HG02970 (cell line): ENCODE measurements at regions not wholly inside any gene's neighbourhood (a gene's known extent, or its start where the extent isn't known, plus 50 kb on each side); places are given as distances from the start of the nearest gene placed in this dataset.

Source experiments
- ATAC-seq: cut with Tn5 transposase; IDR thresholded peaks from one replicate; pipeline ENCODE4 v1.9.1; 2021; ENCODE audit warnings: mild to moderate bottlenecking, moderate library complexity, moderate number of reproducible peaks; ENCODE audit not compliant: unreplicated experiment, low FRiP score

DNA sequence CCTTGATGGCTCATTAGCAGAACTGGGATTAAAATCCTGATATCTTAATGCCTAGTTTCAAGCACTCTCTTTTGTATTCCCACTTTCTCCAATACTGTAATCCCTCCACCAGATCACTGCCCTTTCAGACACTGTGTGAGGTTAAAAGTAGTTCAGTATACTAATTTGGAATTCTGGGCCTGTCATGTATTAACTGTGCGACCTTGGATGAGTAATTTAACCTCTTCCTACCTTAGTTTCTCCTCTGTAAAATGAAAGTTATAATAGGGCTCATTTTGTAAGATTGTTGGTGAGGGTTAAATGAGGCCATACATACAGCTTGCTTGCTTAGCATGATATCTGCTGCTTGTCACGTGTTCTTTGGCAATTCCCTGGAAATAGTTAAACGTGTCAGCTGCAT, 207.3 kb upstream of the HS3ST1 start:
- no peak for ATAC-seq

GRCh38 chr4:11635342-11635741, 206.6 kb upstream of the HS3ST1 start:
- no peak for ATAC-seq

DNA sequence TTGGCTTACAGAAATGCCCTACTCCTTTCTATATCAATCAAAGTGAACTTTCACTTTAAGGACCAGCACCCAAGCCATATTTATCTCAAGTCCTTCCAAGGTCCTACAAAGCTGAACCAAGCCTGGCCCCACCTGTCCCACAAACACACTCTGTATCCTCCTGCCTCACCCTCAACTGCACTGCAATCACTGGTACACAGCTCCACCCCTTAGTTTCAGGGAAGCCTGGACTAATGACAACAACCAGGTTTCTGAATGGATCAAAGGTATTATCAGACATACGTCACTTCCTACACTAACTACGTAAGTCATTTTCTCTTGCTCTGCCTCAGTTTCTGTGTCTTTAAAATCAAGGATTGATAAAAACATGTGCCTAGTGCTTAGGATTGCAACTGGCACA, 205.6 kb upstream of the HS3ST1 start:
- ATAC-seq = no peak

- no peak for ATAC-seq
These were observed 204.7 kb upstream of the HS3ST1 start for GRCh38 chr4:11633430-11633829.

- ATAC-seq = no peak
These were observed 203.8 kb upstream of the HS3ST1 start for GRCh38 chr4:11632483-11632882.

- ATAC-seq = no peak
These were observed 203.3 kb upstream of the HS3ST1 start for GRCh38 chr4:11632025-11632424.

DNA sequence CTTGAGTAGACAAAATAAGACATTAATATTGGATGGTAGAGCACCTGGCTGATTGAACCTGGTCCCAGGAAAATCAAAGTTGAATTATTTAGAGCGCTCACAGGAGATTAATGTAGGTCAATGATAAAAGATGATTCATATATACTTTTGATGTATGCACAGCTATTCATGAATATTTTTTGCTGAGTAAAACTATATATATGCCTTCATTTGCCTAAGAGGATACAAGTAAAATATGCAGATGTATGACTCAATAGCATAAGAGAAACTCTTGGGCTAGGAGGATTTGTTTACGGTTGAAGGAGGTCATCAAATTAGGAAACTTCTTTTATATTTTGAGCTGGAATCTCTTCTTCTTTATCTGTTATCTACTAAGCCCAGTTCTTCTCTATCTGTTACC, 202.7 kb upstream of the HS3ST1 start:
- no peak for ATAC-seq

DNA sequence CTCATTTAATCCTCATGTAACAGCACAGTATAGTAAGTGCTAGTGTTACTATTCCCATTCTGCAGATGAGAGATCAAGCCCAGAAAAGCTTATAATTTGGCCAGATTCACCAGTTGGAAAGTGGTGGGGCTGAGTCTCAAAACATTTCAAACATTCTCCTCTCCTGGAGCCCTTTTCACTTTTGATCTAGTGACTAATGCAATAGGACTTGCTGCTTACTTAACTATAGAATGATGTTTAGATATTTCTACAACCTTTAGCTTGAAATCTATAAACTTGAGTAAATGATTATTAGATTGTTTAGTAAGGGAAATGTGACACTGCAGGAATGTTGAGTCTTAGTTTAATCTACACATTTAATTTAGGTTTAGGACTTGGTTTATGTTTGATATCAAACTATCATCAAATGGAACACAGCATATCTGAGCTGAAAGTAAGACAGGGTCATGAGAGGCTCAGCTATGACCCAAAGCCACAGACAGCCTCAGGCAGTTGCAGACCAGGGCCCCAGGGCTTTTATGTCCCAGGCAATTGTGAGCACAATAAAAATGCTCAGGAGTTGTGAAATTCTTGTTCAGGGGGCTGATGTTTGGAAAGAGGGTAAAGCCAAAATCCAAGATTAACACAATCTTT, 199.5 kb upstream of the HS3ST1 start:
- no peak for ATAC-seq

GRCh38 chr4:11626066-11626465, 197.4 kb upstream of the HS3ST1 start:
- ATAC-seq = no peak

DNA sequence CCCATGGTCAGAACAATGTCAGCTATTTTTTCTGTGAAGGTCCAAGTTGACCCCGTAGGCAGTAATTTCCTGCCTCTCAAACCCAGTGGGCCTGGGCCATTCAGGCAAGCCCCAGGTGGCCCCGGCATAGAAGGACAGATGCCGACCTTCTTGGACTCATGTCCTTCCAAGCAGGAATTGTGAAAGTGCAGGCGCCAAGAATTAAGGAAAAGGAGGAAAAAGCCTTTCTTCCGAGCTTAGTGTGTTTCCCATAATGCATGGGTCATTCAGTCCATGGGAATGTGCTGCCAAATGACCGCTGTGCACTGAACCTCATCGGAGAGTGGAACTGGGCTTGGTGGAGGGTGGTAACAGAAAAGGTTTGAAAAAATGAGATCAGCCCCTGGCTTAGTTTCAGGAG, 196.5 kb upstream of the HS3ST1 start:
- no peak for ATAC-seq

DNA sequence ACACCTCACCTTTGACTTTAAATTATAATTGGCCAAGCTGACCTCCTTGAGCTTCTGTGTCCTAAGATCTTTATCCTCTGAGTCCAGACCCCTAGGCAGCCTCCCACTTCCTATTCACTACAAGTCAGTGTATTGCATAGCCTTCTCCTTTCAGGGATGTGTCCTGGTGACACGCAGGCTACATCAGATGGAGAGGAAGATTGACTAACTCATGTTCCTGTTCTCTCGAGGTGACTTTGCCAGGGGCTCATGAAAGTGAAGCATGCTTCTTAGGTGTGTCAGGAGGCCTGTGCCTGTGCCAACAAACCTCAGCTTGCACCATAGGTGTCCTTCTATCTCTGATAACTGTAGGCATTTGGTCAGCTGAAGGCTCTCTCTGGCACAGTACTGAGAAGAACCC, 195.7 kb upstream of the HS3ST1 start:
- no peak for ATAC-seq

- ATAC-seq = no peak
These were observed 195.0 kb upstream of the HS3ST1 start for GRCh38 chr4:11623726-11624037.

GRCh38 chr4:11622961-11623725, 194.4 kb upstream of the HS3ST1 start:
- ATAC-seq = no peak

GRCh38 chr4:11620861-11621260, 192.2 kb upstream of the HS3ST1 start:
- no peak for ATAC-seq

DNA sequence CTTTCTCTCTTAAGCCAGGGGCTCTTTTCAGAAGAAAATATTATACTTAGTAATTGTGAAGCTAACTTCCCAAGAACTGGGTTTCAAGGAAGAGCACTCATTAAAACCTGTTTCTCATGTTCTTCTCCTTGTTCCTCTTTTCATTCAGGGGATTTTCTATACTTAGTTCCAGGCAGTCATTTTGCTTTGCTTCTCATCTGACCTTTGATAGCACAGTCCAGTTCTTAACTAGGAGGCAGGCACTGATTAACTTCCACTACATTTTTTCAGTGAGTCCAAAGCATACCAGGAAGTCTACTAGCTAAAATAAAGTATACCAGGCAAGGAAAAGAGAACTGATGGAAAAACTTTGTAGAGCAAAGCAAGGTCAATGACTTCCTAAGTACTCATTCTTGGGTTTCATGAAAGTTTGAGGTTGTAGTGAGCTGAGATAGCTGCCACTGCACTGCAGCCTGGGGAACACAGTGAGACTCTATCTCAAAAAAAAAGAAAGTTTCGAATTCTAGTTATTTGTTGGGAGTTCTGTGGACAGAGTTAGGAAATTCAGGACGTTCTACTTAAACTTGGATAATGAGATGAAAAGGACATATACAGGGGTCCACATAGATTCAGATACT, 190.1 kb upstream of the HS3ST1 start:
- no peak for ATAC-seq

- ATAC-seq = no peak
These were observed 188.2 kb upstream of the HS3ST1 start for GRCh38 chr4:11616856-11617255.

GRCh38 chr4:11615601-11616000, 186.9 kb upstream of the HS3ST1 start:
- no peak for ATAC-seq

- ATAC-seq = no peak
These were observed 185.7 kb upstream of the HS3ST1 start for GRCh38 chr4:11614426-11614825.

DNA sequence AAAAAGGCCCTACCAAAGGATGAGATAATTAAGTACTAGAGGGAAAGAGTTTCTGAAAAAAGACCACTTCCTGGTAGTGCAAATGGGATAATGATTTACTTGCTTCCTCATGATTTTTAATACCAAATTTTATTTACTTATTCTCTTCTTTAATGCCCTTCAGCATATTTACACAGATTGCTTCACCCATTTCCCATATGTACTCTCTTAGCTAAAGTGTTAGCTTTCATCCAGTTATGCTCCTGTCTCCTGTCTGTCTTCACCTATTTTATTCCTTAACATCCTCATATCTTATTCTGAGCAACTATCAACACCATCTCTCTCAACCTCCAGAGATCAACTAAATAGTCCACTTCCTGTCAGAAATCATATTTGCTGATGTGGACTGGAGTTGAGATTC, 183.2 kb upstream of the HS3ST1 start:
- no peak for ATAC-seq

DNA sequence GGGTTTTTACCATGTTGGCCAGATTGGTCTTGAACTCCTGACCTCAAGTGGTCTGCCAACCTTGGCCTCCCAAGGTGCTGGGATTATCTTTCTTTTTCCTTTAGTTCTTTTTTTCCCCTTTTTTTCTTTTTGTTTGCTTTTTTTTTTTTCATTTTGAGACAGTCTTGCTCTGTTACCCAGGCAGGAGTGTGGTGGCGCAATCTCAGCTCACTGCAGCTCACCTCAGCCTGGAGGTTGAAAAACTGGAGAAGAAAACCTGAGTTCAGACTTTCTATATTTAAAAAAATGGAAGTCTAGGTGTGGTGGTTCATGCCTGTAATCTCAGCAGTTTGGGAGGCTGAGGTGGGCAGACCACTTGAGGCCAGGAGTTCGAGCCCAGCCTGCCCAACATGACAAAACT, 181.1 kb upstream of the HS3ST1 start:
- no peak for ATAC-seq

DNA sequence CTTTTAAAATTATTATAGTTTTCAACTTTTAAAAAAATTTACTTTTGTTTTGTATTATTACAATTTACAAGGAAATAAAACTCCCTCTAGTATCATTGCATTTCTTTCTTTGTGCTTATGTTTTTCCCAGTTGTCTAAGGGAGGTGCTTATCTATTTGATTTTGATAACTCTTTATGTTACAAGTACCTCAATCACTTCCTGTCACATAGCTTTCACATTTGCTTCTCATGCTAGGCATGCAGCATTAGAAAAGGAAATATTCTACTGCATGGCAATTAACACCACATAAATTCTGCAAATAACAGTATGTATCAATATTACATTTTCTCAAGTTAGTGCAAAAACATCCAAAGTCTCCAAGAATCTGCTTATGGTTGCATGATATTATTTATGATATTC, 180.3 kb upstream of the HS3ST1 start:
- no peak for ATAC-seq

GRCh38 chr4:11606078-11606477, 177.4 kb upstream of the HS3ST1 start:
- ATAC-seq = no peak
